ENCODE measurements at regions not wholly inside any gene's neighbourhood (a gene's known extent, or its start where the extent isn't known, plus 50 kb on each side); places are given as distances from the start of the nearest gene placed in this dataset.

- TF ChIP-seq CEBPB (IDR thresholded peaks at IDR 0.05; ENCODE audit: low read depth): no peak
- no peak for TF ChIP-seq YY1 (IDR thresholded peaks at IDR 0.05; ENCODE audit: extremely low read depth, insufficient replicate concordance, low read depth, low read length)
- TF ChIP-seq EZH2phosphoT487 (IDR thresholded peaks at IDR 0.05; ENCODE audit: borderline replicate concordance): no peak
These were observed 121.1 kb downstream of the BOD1 start (continued) for GRCh38 chr5:173495225-173495904.

GRCh38 chr5:173494446-173494845 lies 122.0 kb downstream of the BOD1 start:
- no peak overlapping the region for H2AFZ ChIP-seq (ENCODE audit: low read depth, low read length, poor library complexity, severe bottlenecking)
- H3K79me2 ChIP-seq (ENCODE audit: insufficient read depth, low read length): no peaks in the 10 kb centered on the region
- no peak for DNase-seq (ENCODE audit: low read depth, low spot score)
- CTCF ChIA-PET: no interaction called here
- H3K9me2 ChIP-seq (ENCODE audit: insufficient read depth): no peaks in the 10 kb centered on the region
- POLR2A ChIA-PET: no interaction called here
- no peaks in the 10 kb centered on the region for H4K20me1 ChIP-seq (ENCODE audit: insufficient read depth)
- no peak overlapping the region for H3K4me3 ChIP-seq (replicated peaks in 1 of 2; ENCODE audit: low read depth in 1 of 2, low read length in 2 of 2)
- BruUV-seq (replicated peaks): no TSS peak
- RAD21 ChIA-PET (ENCODE audit: low non-redundant PET in 1 of 2, low total read pairs in 2 of 2, uncharacterized antibody in 2 of 2, unreplicated experiment in 2 of 2): no interaction called here
- peaks cover 7 to 15% of the 10 kb centered on the region in 2 experiments for H3K4me1 ChIP-seq (ENCODE audit: control insufficient read depth in 1 of 2, insufficient read depth in 2 of 2, low read length in 2 of 2)
- no peak overlapping the region for H3K9ac ChIP-seq (ENCODE audit: low read length)
- TF ChIP-seq ELF1 (IDR thresholded peaks at IDR 0.05; ENCODE audit: borderline replicate concordance, low read depth) (no peak), ATF3 (IDR thresholded peaks at IDR 0.05) (no peak), EGR1 (IDR thresholded peaks at IDR 0.05; ENCODE audit: low read depth) (no peak), POLR2AphosphoS5 (IDR thresholded peaks at IDR 0.05; ENCODE audit: low read depth, low read length) (no peak), CTCF (IDR thresholded peaks at IDR 0.05 in 2 of 3, conservative IDR thresholded peaks at IDR 0.05 in 1 of 3; ENCODE audit: borderline replicate concordance in 1 of 3, insufficient read depth in 1 of 3, low read depth in 2 of 3, low read length in 2 of 3) (no peak), CEBPB (IDR thresholded peaks at IDR 0.05; ENCODE audit: low read depth) (no peak), YY1 (IDR thresholded peaks at IDR 0.05; ENCODE audit: extremely low read depth, insufficient replicate concordance, low read depth, low read length) (no peak), EZH2 (IDR thresholded peaks at IDR 0.05) (no peak), ZFX (IDR thresholded peaks at IDR 0.05) (no peak), SRF (IDR thresholded peaks at IDR 0.05; ENCODE audit: low read depth) (no peak), MAX (IDR thresholded peaks at IDR 0.05) (no peak), SP1 (IDR thresholded peaks at IDR 0.05; ENCODE audit: low read depth) (no peak)
- H3K36me3 ChIP-seq (ENCODE audit: control insufficient read depth in 1 of 2, insufficient read depth in 2 of 2, low read length in 2 of 2): no peaks in the 10 kb centered on the region
- H3K4me2 ChIP-seq (ENCODE audit: low read length): no peak overlapping the region
- no peaks in the 10 kb centered on the region for H3K27me3 ChIP-seq (ENCODE audit: insufficient read depth, low read length)
- no peak overlapping the region for H3K27ac ChIP-seq (ENCODE audit: low read depth, low read length)
- intact Hi-C loops (cut with micrococcal nuclease): no loop called here
- H3K9me3 ChIP-seq (ENCODE audit: control insufficient read depth in 1 of 2, insufficient read depth in 1 of 2, low read depth in 1 of 2, low read length in 2 of 2): no peaks in the 10 kb centered on the region
- no peak for ATAC-seq

Data from HCT116 (cell line).